ENCODE measurements at regions not wholly inside any gene's neighbourhood (a gene's known extent, or its start where the extent isn't known, plus 50 kb on each side); places are given as distances from the start of the nearest gene placed in this dataset.
"Not testable (repeated sequence)": the region's sequence is repeated elsewhere in the genome, so short reads cannot be mapped to it uniquely, and the experiment has no call there.

DNA sequence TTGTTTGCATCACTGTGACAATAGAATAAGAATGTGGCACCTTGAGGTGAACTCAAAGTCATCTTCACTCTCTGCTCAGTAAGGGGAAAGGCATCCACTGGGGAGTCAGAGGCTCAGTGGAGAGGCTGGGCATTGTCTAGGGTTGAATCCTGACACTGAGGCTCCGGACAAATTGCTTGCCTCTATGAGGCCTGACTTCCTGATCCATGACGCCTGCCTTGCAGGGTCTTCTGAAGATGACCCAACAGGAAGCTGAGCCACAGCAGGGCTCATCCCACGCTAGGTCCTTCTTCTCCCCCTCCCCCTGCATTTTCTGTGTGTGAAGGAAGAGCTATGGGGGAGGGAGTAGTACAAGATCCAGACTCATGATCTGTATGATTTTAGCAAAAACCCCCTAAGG lies 265.1 kb downstream of the SH3BP4 start:
- DNase-seq (ENCODE audit: low spot score) (peak; percentile 89), FAIRE-seq (no peak)

- DNase-seq (ENCODE audit: low spot score) (no peak), FAIRE-seq (no peak)
Observed at GRCh38 chr2:235217846-235218245, 266.0 kb downstream of the SH3BP4 start.

DNA sequence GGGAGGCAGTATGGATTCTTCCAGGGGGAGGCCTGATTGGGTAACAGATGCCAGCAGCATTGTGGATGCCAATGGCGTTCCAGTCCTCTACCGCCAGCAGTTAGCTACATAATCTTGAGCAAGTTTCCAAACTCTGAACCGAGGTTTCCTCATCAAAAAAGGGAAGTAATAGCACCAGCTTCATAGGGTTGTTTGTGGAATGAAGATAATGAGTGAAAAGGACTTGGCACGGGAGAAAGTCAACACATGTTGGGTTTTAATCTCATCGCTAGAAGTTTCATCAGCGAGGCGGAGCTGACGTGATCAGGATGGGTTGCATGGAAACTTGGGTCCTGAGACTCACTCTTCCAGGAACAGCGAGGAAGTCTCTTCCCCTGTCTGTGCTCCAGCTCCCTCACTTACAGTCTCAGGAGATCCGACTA lies 266.7 kb downstream of the SH3BP4 start:
- no peak for DNase-seq (ENCODE audit: low spot score)
- FAIRE-seq: no peak

DNA sequence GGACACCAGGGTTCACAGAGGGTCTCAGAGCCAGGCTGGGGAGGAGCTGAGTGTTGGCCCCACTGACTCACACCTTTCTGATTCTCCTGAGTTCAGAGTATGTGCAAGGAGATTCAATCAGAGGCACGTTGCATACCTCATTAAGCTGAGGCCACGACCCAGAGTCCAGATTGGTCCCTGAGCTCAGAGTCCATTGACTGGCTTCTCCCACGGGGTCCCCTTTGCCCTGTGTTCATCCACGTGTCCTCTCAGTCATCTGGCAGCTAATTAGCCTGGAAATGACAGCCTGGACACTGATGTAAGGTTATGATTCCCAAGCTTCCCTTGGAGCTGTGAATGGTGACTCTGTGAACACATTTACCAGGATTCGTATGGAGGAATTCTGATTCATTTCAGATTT lies 267.2 kb downstream of the SH3BP4 start:
- DNase-seq (ENCODE audit: low spot score) (peak; percentile 25), FAIRE-seq (no peak)

- FAIRE-seq: no peak
- DNase-seq (ENCODE audit: low spot score): no peak
Observed at GRCh38 chr2:235220331-235220730, 268.5 kb downstream of the SH3BP4 start.

GRCh38 chr2:235223011-235223410 lies 270.8 kb upstream of the AGAP1 start:
- DNase-seq (ENCODE audit: low spot score) (no peak), FAIRE-seq (no peak)

- FAIRE-seq (no peak), DNase-seq (ENCODE audit: low spot score) (no peak)
Observed at GRCh38 chr2:235224410-235224809, 269.4 kb upstream of the AGAP1 start.

GRCh38 chr2:235225261-235225660 lies 268.6 kb upstream of the AGAP1 start:
- no peak for FAIRE-seq
- no peak for DNase-seq (ENCODE audit: low spot score)

GRCh38 chr2:235227590-235227989 lies 266.3 kb upstream of the AGAP1 start:
- FAIRE-seq: no peak
- no peak for DNase-seq (ENCODE audit: low spot score)

DNA sequence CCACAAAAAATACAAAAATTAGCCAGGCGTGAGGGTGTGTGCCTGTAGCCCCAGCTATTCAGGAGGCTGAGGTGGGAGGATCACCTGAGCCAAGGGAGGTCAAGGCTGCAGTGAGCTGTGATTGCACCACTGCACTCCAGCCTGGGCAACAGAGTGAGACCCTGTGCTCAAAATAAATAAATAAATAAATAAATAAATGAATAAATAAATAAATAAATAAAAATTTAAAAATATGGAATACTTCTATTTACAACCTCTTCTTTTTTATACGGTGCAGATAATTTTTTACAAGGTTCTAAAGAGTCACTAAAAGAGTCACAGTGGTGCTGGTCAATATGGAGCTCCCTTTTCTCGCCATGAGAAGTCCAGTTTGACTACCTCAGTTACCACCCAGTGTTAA lies 265.4 kb upstream of the AGAP1 start:
- FAIRE-seq; DNase-seq (ENCODE audit: low spot score): not testable (repeated sequence)

GRCh38 chr2:235229236-235229635 lies 264.6 kb upstream of the AGAP1 start:
- DNase-seq (ENCODE audit: low spot score) (no peak), FAIRE-seq (no peak)

DNA sequence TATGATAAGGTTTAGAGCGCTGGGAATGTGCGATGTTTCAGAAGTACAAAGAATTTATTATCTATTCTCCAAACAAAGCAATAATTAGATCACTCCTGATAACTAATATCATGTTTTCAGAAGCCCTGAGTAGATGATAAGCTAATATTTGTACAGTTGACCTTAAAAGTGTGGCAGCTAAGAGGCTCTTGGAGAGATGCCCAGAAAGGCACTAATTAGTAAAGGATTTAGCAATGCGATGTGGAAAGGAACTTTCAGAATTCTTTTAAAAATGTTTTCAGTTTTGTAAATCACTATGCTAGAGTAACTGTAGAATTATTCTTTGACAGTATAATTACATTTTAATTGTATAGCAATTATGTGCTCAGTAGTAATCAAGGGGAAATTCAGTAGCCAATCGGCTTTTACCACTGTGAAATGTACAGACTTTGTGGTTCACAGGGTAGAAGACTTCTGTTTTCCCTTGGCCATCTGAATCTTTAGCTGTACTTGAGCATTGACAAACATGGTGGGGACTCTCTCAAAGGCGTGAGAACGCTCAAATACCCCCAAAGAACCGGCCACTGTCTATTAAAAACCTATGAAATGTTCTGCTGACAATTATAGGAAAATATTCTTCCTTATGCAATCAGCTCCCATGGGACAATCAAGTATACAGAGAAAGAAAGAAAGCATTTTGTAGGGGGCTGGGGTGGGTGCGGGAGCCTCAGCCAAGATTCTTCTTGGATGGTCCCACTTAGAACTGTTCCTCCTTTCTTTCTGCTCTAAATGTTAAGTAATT lies 262.8 kb upstream of the AGAP1 start:
- no peak for DNase-seq (ENCODE audit: low spot score)
- no peak for FAIRE-seq

DNA sequence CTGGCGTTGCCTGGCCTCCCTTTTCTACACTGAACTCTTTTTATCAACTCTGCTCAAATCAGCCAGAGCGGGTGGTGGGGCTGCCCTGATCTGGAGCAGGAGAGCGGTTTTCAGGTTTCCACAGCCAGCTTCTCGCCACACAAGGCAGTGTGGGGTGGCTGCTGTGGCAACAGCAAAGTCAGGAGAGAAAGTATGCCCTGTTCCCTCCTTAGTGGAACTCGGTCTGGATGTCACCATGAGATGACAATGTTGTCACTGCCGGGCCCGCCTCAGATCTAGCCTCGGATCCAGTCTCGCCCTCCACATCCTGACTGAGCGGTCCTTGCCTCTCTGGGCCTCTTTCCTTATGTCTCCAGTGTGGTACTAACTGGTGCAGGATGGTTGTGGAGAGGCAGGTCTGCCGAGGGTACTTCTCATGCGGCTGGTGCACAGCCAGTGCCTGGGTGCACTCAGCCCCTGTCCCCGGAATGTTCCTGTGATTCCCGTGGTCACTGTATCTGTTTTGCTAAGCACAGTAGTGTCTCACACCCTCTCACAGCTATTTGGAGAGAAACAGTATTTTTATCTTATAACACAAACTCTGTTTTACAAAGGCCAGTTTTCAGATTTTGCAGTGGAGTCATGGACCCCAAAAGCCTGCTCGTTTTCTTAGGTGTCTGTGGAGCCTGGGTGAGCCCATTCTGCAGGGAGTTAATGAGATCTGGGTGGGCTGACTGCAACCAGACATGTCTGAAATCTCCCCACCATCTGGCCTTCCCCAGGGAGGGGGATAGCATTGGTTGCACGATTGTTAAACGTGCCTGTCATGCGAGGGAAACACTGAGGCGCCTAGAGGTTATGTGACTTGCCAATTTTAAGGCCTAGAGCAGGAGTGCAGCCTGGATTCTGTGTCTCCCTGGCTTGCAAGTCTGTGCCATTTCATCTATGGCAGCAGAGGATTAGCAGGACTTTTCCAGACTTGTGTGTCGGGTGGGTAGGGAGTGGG lies 261.1 kb upstream of the AGAP1 start:
- FAIRE-seq: no peak

GRCh38 chr2:235234736-235235135 lies 259.1 kb upstream of the AGAP1 start:
- FAIRE-seq: no peak
- DNase-seq (ENCODE audit: low spot score): no peak

More for the DNA sequence above, 261.1 kb upstream of the AGAP1 start:
- no peak for DNase-seq (ENCODE audit: low spot score)

DNA sequence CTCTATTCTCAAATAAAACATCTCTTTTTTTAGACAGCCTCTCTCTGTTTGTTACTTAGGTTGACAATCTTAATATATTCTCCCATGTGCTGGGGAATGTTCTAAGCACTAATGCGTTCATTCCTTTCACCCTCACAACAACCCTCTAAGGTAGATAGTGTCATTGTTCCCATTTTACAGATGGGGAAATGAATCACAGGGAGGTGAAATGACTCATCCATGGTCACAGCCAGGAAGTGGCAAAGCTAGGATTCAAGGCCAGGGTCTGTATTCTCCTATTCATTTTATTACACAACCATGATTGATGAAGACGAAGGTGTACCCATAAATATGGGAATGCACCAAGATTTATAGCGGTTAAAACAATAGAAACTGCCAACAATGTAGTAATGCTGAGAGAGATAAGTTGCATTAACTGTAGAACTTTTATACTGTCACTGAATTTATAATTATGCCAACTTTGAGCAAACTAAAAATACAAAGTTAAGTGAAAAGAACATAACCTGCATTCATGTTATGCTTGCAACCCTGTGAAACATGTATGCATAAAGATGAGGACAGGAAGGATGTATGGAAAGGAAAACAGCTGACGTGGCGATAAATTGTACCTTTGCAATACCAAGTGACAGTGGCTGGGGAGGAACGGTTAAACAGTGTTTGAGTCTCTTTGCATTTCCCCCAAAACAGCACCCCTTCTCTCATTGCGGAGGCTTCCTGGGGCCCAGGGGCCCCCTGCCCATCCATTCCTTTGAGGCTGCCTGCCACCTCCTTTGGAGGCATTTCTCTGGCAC lies 257.7 kb upstream of the AGAP1 start:
- DNase-seq (ENCODE audit: low spot score) (peak; percentile 28), FAIRE-seq (no peak)

GRCh38 chr2:235238537-235238936 lies 255.3 kb upstream of the AGAP1 start:
- FAIRE-seq (no peak), DNase-seq (ENCODE audit: low spot score) (no peak)

- DNase-seq (ENCODE audit: low spot score): no peak
- no peak for FAIRE-seq
Observed at GRCh38 chr2:235240574-235240973, 253.3 kb upstream of the AGAP1 start.

GRCh38 chr2:235244255-235245220 lies 249.3 kb upstream of the AGAP1 start:
- FAIRE-seq (peak; percentile 80), DNase-seq (ENCODE audit: low spot score) (peak; percentile 37)

GRCh38 chr2:235247001-235247400 lies 246.8 kb upstream of the AGAP1 start:
- DNase-seq (ENCODE audit: low spot score): no peak
- FAIRE-seq: no peak

DNA sequence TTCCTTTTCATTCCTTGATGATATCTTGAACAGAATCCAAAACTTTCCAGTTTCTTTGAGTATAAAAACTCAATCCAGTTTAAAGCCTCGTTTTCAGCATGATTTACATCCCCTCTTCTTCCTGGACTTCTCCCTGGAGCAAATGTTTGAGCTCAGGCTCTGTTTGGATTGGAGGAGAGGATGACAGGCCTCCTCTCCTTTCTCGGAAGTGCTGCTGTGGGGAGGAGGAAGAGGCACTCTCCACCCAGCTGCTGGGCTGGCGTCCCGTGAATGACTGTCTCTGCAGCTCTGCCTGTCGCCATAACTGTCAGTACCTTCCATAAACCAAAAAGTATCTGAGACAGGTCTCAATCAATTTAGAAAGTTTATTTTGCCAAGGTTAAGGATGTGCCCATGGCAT lies 238.2 kb upstream of the AGAP1 start:
- no peak for FAIRE-seq

More for the DNA sequence above, 238.2 kb upstream of the AGAP1 start:
- no peak for DNase-seq (ENCODE audit: low spot score)

Data from RCC 7860 (cell line).